ENCODE measurements at regions not wholly inside any gene's neighbourhood (a gene's known extent, or its start where the extent isn't known, plus 50 kb on each side); places are given as distances from the start of the nearest gene placed in this dataset.

DNA sequence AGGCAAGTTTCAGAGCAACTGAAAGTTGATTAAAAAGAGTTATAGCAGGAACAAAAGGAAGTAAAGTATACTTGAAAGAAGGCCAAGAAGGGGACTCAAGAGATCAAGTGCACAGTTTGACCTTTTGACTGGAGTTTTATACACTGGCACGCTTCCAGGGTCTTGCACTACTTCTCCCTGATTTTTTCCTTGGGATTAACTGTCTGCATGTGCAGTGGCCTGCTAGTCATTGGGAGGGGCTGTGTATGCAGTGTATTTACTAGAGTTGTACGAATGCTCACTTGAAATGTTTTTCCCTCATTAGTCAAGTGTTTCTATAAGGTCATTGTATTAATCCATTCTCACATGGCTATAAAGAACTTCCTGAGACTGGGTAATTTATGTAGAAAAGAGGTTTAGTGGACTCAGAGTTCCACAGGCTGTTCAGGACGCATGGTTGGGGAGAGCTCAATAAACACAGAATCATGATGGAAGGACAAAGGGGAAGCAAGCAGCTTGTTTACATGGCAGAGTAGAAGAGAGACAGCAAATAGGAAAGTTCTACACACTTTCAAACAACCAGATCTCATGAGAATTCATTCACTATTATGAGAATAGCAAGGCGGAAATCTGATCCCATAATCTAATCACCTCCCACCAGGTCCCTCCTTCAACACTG, 571.8 kb downstream of the ZPLD1 start:
- no peaks in the 10 kb centered on the region for H3K9me3 ChIP-seq
- no peak for ATAC-seq
- no peaks in the 10 kb centered on the region for H3K27me3 ChIP-seq (ENCODE audit: insufficient read depth in 3 of 3, low read length in 2 of 3)
- no peak for DNase-seq
- no peak overlapping the region for H3K4me3 ChIP-seq
- 64 to 74% (median 74%) methylated on average over 4 of the region's 4 CpGs for WGBS, 3 donors
- intact Hi-C loops (cut with DNase I), result no loop called here
- no peaks in the 10 kb centered on the region for H3K4me1 ChIP-seq
- TF ChIP-seq, protein P1, sequence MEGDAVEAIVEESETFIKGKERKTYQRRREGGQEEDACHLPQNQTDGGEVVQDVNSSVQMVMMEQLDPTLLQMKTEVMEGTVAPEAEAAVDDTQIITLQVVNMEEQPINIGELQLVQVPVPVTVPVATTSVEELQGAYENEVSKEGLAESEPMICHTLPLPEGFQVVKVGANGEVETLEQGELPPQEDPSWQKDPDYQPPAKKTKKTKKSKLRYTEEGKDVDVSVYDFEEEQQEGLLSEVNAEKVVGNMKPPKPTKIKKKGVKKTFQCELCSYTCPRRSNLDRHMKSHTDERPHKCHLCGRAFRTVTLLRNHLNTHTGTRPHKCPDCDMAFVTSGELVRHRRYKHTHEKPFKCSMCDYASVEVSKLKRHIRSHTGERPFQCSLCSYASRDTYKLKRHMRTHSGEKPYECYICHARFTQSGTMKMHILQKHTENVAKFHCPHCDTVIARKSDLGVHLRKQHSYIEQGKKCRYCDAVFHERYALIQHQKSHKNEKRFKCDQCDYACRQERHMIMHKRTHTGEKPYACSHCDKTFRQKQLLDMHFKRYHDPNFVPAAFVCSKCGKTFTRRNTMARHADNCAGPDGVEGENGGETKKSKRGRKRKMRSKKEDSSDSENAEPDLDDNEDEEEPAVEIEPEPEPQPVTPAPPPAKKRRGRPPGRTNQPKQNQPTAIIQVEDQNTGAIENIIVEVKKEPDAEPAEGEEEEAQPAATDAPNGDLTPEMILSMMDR (IDR thresholded peaks at IDR 0.05), result no peak
- no peak overlapping the region for H3K27ac ChIP-seq
- no peaks in the 10 kb centered on the region for H3K36me3 ChIP-seq (ENCODE audit: insufficient read depth in 1 of 2, low read depth in 1 of 2)

DNA sequence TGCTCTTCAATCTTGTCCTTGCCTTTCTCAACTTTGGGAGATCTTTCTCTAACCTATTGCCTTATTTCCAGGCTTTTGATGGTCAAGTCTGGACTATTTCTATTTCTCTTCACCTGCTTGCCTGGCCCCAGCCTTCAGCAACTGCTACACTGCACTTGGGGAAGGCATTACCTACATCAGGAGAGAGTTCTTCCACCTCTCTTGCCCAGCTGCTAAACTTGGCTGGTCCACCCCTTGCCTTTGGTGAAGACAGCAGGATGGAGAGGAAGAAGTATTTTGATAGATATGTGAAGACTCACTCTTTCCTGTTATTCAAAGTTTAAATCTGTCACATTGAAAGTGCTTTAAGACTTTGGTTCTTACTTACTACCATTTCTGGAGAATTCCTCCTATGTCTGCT, 574.8 kb downstream of the ZPLD1 start:
- Histone ChIP-seq H3K36me3 (ENCODE audit: insufficient read depth in 1 of 2, low read depth in 1 of 2) (no peaks in the 10 kb centered on the region), H3K4me1 (no peaks in the 10 kb centered on the region), H3K9me3 (no peaks in the 10 kb centered on the region), H3K4me3 (no peak overlapping the region), H3K27ac (no peak overlapping the region), H3K27me3 (ENCODE audit: insufficient read depth in 3 of 3, low read length in 2 of 3) (no peaks in the 10 kb centered on the region)
- TF ChIP-seq, protein P1 (IDR thresholded peaks at IDR 0.05), result no peak
- no peak for ATAC-seq
- no peak for DNase-seq
- intact Hi-C loops (cut with DNase I), result no loop called here

DNA sequence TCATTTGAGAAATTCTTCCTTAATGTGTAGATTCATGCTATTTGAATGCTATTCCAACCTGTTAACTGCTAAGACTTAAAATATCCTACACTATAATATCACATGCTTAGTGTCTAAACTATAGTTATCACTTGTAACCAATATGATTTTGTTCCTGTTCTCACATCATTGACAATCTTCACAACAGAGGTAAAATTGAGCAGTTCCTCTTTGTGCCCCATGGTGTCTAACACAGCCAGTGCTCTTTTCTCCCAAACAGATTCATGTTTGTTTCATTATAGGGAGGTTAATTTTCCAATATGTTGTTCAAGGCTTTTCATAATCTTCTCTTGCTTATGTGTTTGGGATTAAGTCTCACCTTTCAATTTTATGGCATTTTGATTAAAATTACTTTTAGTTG, 591.1 kb downstream of the ZPLD1 start:
- no peak overlapping the region for H3K4me3 ChIP-seq
- DNase-seq (no peak), ATAC-seq (no peak)
- no peaks in the 10 kb centered on the region for H3K4me1 ChIP-seq
- TF ChIP-seq, protein P1 (IDR thresholded peaks at IDR 0.05), result no peak
- no peaks in the 10 kb centered on the region for H3K9me3 ChIP-seq
- intact Hi-C loops (cut with DNase I), result no loop called here
- no peak overlapping the region for H3K27ac ChIP-seq
- no peaks in the 10 kb centered on the region for H3K27me3 ChIP-seq (ENCODE audit: insufficient read depth in 3 of 3, low read length in 2 of 3)
- no peaks in the 10 kb centered on the region for H3K36me3 ChIP-seq (ENCODE audit: insufficient read depth in 1 of 2, low read depth in 1 of 2)

DNA sequence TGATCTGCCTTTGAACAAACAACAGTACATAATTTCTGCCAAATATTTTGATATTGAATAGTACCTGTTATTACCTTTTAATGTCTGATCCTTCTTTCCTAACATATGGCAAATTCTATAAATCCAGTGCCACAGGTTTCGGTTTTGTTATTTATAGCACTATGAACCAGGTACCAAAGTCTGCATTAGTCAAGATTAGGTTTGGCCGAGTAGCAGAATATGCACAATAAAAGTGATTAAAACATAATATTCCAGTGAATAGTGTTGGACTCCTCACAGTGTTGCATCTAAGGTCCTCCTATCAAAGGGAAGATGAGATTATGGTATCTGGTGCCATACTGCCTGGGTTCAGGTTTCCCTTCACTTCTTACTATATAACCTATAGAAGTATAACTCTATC, 599.0 kb downstream of the ZPLD1 start:
- Histone ChIP-seq H3K4me1 (no peaks in the 10 kb centered on the region), H3K27me3 (ENCODE audit: insufficient read depth in 3 of 3, low read length in 2 of 3) (no peaks in the 10 kb centered on the region), H3K9me3 (no peaks in the 10 kb centered on the region), H3K4me3 (no peak overlapping the region), H3K27ac (no peak overlapping the region), H3K36me3 (ENCODE audit: insufficient read depth in 1 of 2, low read depth in 1 of 2) (no peaks in the 10 kb centered on the region)
- intact Hi-C loops (cut with DNase I), result no loop called here
- TF ChIP-seq, protein P1 (IDR thresholded peaks at IDR 0.05), result no peak
- ATAC-seq (no peak), DNase-seq (no peak)
- 90 to 94% (median 93%) methylated on average over 2 of the region's 2 CpGs for WGBS, 3 donors

DNA sequence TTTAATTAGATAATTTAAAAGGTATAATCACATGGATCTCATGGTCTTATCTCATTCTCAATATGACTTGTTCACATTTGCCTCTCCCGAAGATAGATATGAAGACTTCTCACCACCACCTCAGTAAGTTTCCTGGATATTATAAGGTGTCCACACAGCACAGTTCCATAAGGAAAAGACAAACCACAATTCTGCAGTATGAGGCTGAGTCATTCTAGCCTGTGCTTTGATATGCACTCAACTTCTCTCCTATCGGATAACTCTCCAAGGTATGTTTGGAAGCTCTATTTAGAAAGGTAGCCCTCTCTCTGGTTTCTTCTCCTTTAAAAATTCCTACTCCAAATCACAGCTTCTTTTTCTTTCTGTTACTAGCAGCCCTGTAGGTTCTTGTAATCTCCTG, 612.8 kb downstream of the ZPLD1 start:
- H3K9me3 ChIP-seq, result no peaks in the 10 kb centered on the region
- no peak for ATAC-seq
- H3K36me3 ChIP-seq (ENCODE audit: insufficient read depth in 1 of 2, low read depth in 1 of 2), result no peaks in the 10 kb centered on the region
- H3K27me3 ChIP-seq (ENCODE audit: insufficient read depth in 3 of 3, low read length in 2 of 3), result no peaks in the 10 kb centered on the region
- 89 to 93% (median 90%) methylated on average over 2 of the region's 2 CpGs for WGBS, 3 donors
- TF ChIP-seq, protein P1 (IDR thresholded peaks at IDR 0.05), result no peak
- H3K27ac ChIP-seq, result no peak overlapping the region
- no peak for DNase-seq
- H3K4me1 ChIP-seq, result no peaks in the 10 kb centered on the region
- no peak overlapping the region for H3K4me3 ChIP-seq
- intact Hi-C loops (cut with DNase I), result no loop called here

Data from psoas muscle (tissue), 7 donors.